ENCODE measurements at regions not wholly inside any gene's neighbourhood (a gene's known extent, or its start where the extent isn't known, plus 50 kb on each side); places are given as distances from the start of the nearest gene placed in this dataset.

DNA sequence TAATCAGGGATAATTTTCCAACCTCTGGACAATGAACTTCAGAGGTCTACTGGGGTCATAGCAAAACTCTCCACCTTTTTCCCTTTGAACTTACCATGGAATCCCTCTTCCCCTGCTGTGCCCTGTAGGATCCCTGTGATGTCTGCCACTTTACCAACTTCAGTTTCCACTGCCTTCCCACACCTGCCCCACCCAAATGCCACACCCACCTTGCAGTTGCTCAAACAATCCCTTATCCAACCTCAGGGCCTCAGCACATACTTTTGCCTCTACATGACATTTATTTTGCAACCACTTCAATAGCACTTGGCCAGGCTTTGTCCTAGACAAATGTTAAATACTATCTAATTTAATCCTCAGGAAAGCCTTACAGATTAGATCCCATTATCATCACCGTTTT lies 463.7 kb upstream of the WWC1 start:
- TF ChIP-seq, protein P1, sequence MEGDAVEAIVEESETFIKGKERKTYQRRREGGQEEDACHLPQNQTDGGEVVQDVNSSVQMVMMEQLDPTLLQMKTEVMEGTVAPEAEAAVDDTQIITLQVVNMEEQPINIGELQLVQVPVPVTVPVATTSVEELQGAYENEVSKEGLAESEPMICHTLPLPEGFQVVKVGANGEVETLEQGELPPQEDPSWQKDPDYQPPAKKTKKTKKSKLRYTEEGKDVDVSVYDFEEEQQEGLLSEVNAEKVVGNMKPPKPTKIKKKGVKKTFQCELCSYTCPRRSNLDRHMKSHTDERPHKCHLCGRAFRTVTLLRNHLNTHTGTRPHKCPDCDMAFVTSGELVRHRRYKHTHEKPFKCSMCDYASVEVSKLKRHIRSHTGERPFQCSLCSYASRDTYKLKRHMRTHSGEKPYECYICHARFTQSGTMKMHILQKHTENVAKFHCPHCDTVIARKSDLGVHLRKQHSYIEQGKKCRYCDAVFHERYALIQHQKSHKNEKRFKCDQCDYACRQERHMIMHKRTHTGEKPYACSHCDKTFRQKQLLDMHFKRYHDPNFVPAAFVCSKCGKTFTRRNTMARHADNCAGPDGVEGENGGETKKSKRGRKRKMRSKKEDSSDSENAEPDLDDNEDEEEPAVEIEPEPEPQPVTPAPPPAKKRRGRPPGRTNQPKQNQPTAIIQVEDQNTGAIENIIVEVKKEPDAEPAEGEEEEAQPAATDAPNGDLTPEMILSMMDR (IDR thresholded peaks at IDR 0.05): no peak
- no peak for TF ChIP-seq POLR2A (IDR thresholded peaks at IDR 0.05)
